IPS-15b (cell line): ENCODE measurements at regions not wholly inside any gene's neighbourhood (a gene's known extent, or its start where the extent isn't known, plus 50 kb on each side); places are given as distances from the start of the nearest gene placed in this dataset.

Experiments
- H3K27me3 ChIP-seq: one replicate; pipeline ENCODE4 v1.6.1; 2013; ENCODE audit warnings: low read length; ENCODE audit not compliant: control insufficient read depth, insufficient read depth
- H3K36me3 ChIP-seq: one replicate; pipeline ENCODE4 v1.6.1; 2013; ENCODE audit warnings: low read length; ENCODE audit not compliant: control insufficient read depth, insufficient read depth
- H3K4me1 ChIP-seq: one replicate; pipeline ENCODE4 v1.6.1; 2013; ENCODE audit warnings: mild to moderate bottlenecking, low read length; ENCODE audit not compliant: control insufficient read depth, insufficient read depth
- H3K4me3 ChIP-seq: one replicate; pipeline ENCODE4 v1.5.1; 2013; ENCODE audit warnings: low read depth, low read length
- H3K9ac ChIP-seq: one replicate; pipeline ENCODE4 v1.6.1; 2013; ENCODE audit warnings: low read depth, mild to moderate bottlenecking, low read length
- H3K9me3 ChIP-seq: one replicate; pipeline ENCODE4 v1.6.1; 2013; ENCODE audit warnings: mild to moderate bottlenecking, low read length; ENCODE audit not compliant: control insufficient read depth, insufficient read depth

DNA sequence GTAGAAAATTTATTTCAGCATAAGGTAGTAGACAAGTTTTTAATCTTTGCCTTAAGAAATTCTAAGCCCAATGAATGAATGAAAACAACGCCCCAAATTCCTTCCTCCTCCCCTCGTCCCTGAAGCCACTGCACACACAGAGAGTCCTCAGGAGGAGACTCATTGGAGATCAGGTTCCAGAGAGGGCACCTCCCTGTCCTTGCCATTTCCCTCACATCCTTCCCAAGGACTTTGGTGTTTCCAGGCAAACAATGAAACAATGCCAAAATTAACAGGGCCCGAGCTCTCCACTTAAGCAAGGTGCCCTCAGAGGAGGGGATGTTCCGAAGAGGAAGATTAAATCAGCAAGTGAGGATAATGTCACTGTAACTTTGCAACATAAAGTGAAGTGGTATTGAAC is 240.7 kb downstream of the DCDC2C start:
- Histone ChIP-seq H3K9ac (no peak overlapping the region), H3K9me3 (no peaks in the 10 kb centered on the region), H3K4me1 (no peaks in the 10 kb centered on the region), H3K36me3 (no peaks in the 10 kb centered on the region), H3K27me3 (no peaks in the 10 kb centered on the region), H3K4me3 (no peak overlapping the region)

DNA sequence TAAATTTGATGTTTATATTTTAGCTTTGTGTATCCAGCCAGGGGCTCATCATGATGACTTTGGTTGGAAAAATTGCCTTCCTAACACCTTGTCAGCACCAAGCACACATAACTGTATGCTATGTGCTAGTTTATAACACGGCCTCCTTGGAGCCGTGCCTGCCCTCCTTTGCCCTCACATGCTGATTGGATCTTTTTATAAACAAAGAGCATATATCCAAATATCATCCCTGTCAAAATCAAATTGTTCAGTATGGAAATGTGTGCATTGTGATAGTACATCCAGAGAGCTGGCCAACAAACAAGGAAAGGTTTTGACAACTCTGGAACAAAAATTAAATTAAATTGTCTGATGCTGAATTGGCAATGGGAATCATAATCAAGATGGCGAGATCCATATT is 241.5 kb downstream of the DCDC2C start:
- no peak overlapping the region for H3K9ac ChIP-seq
- H3K9me3 ChIP-seq = no peaks in the 10 kb centered on the region
- no peaks in the 10 kb centered on the region for H3K4me1 ChIP-seq
- no peak overlapping the region for H3K4me3 ChIP-seq
- H3K36me3 ChIP-seq = no peaks in the 10 kb centered on the region
- H3K27me3 ChIP-seq = no peaks in the 10 kb centered on the region

DNA sequence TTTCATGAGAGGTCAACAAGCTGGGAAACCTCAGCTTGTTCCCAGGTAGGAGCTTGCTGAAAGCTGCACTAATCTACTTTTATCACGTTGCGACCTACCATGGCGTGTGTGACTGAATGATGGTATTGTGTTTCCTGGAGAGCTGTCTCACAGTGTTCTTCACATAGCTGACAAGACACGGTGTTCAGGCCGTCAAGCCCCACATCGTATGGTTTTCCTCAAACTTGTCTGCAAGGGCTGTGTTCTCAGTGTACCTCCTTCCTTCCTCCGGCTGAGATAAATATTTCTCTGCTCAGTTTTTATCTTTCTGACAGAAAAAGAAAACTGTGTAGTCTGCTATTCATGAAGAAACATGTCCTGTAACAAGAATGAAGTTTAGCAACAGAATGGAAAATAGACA is 244.8 kb downstream of the DCDC2C start:
- no peak overlapping the region for H3K9ac ChIP-seq

DNA sequence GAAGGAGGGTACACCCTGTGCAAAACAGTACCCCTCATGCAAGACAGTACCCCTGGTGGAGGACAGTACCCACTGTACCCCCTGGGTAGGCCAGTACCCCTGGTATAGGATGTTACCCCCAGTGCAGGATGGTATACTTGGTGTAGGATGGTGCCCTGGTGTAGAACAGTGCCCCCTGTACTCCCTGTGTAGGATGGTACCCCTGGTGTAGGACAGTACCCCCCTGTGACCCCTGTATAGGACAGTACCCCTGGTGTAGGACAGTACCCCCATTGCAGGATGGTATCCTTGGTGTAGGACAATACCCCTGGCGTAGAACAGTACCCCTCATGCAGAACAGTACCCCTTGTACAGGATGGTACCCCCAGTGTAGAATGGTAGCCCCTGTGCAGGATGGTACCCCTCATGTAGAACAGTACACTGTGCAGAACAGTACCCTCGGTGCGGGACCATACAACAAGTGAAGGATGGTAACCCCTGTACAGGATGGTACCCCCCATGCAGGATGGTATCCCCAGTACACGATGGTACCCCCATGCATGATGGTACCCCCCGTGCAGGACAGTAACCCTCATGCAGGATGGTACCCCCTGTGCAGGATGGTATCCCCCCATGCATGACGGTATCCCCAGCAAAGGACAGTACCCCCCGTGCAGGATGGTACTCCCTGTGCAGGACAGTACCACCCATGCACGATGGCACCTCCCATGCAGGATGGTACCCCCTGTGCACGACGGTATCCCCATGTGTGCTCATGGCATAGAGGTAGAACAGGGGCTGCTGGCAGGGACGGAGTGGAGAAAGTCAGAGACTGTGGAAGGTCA is 248.0 kb downstream of the DCDC2C start:
- Histone ChIP-seq H3K36me3 (no peaks in the 10 kb centered on the region), H3K4me3 (no peak overlapping the region), H3K27me3 (no peaks in the 10 kb centered on the region)

More for the DNA sequence above, 244.8 kb downstream of the DCDC2C start:
- H3K4me3 ChIP-seq = no peak overlapping the region
- no peaks in the 10 kb centered on the region for H3K27me3 ChIP-seq
- H3K36me3 ChIP-seq = no peaks in the 10 kb centered on the region
- H3K9me3 ChIP-seq = no peaks in the 10 kb centered on the region
- no peaks in the 10 kb centered on the region for H3K4me1 ChIP-seq

DNA sequence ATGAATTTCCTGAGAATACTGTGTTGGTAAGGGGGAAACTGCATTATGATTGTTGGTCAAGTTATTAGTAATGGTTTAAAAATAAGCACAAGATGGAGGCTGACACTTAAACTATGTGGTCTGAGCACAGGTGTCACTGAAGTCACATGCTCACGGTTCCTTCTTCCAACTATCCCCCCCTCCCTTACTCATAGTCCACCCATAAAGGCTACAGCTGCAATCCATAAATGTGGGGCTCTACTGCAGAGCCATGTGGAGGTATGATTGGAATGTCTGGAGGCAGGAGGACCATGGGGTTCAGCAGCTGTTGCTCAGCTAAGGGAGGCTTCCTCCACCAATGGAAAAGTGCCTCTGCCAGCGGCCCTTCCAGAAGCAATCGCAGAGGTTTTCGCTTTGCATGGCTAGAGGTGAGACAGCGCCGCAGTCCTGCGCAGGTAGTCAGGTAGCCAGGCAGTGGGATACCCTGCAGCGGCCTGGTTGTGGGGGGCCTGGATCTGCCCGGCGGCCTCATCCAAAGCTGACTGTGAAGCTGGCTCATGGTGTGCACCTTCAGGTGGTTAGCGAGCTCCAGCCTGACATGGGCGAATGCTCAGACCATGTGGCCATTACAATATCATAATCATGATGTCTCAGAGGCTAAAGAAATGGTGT is 249.6 kb downstream of the DCDC2C start:
- H3K27me3 ChIP-seq = no peaks in the 10 kb centered on the region
- H3K4me1 ChIP-seq = no peaks in the 10 kb centered on the region
- H3K36me3 ChIP-seq = no peaks in the 10 kb centered on the region
- no peak overlapping the region for H3K9ac ChIP-seq
- H3K4me3 ChIP-seq = no peak overlapping the region
- no peaks in the 10 kb centered on the region for H3K9me3 ChIP-seq

More for the DNA sequence above, 248.0 kb downstream of the DCDC2C start:
- Histone ChIP-seq H3K9ac (no peak overlapping the region), H3K9me3 (no peaks in the 10 kb centered on the region), H3K4me1 (no peaks in the 10 kb centered on the region)

DNA sequence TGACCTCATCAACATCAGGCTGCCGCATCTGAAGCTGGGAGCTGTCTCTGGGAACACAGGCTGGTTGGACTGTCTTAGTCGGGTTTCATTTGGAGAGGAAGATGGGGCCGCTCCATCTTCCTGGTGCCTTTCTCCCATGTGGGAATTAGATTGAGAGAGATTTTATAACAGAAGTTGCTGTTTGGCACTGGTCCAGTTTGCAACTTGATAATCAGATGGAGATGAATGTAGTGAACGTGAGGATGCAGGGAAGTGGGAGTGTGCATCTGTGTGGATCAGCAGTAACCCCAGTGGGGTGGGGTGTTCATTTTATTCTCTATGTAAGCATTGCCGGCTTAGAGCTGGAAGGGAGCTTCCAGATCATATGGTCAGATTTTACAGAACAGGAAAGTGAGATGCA is 250.9 kb downstream of the DCDC2C start:
- no peak overlapping the region for H3K4me3 ChIP-seq
- H3K9me3 ChIP-seq = no peaks in the 10 kb centered on the region
- H3K36me3 ChIP-seq = no peaks in the 10 kb centered on the region
- H3K4me1 ChIP-seq = no peaks in the 10 kb centered on the region
- no peak overlapping the region for H3K9ac ChIP-seq
- no peaks in the 10 kb centered on the region for H3K27me3 ChIP-seq

DNA sequence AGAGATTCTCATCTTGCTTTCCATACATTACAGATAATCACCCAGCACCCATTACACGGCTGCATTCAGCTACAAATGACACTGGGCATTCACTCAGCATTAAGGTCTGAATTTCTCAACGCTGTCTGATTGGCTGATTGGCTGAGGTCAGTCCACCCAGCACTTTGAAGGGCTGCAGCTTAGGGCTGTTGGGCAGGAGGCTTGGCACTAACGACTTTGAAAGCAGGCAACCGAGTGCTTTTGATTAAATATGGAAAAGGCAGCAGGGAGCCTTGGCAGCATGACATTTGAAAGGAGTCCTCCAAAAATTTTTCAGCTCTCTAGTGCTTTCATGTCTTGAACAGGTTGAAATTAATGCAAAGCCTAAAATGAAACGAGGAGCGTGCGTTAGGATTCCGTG is 253.0 kb downstream of the DCDC2C start:
- Histone ChIP-seq H3K4me1 (no peaks in the 10 kb centered on the region), H3K4me3 (no peak overlapping the region), H3K9ac (no peak overlapping the region), H3K27me3 (no peaks in the 10 kb centered on the region), H3K36me3 (no peaks in the 10 kb centered on the region), H3K9me3 (no peaks in the 10 kb centered on the region)

DNA sequence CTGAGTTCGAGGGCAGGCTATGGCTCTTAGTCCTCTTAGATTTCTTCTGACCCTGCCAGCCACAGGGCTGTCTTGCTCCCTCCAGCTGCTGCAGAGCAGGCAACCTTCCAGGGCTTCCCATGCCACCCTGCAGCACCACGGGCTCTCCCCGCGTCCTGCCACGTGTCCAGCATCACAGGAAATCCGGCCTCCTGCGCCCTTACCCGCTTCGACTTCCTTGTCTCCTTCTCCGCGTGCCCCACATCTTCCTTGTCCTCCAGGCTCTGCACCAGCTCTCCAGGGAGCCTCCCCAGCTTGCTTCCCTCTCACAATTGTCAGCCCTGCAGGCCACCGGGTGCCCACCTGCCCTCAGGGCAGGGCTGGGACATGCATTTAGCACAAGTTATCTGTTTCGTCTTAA is 253.5 kb downstream of the DCDC2C start:
- Histone ChIP-seq H3K36me3 (no peaks in the 10 kb centered on the region), H3K27me3 (no peaks in the 10 kb centered on the region), H3K4me1 (no peaks in the 10 kb centered on the region), H3K9ac (no peak overlapping the region), H3K4me3 (no peak overlapping the region), H3K9me3 (no peaks in the 10 kb centered on the region)

DNA sequence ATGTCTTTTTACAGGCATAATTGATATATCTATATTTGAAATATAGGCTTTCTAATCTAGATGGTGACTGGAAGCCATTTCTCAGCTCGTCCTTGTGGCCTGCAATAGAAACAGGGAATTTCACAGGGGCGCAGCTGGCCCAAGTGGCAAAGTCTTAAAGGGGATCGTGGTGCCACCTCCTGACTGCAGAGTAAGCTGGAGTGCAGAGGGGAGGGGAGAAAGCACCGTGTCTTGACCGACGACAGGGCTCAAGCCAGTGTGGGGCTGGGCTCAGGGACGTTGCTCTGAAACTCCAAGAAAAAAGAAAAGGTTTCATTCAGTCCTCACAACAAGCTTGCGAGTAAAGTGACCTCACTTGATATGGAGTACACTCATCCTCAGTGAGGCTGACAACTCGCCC is 255.1 kb downstream of the DCDC2C start:
- H3K9me3 ChIP-seq = no peaks in the 10 kb centered on the region
- no peaks in the 10 kb centered on the region for H3K4me1 ChIP-seq
- H3K4me3 ChIP-seq = no peak overlapping the region
- H3K27me3 ChIP-seq = no peaks in the 10 kb centered on the region
- no peak overlapping the region for H3K9ac ChIP-seq
- H3K36me3 ChIP-seq = no peaks in the 10 kb centered on the region

DNA sequence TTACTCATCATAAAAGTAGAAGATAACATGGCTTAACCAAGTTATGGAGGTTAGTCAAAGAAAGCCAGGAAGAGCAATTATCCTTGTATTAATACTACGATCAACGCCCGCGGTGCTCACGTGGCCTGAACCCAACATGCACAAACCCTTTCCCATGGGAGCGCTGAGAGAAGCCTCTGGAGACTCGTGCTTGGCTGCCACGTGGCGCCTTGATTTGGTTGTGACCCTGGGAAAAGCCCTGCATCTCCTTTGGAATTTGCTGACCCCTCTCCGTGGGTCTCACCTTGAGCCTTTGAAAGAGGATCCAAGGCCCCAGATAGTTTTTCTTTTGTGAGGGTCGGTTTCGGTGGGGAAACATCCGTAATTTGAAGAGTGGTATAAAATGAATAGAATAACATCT is 255.6 kb downstream of the DCDC2C start:
- Histone ChIP-seq H3K9ac (no peak overlapping the region), H3K36me3 (no peaks in the 10 kb centered on the region), H3K4me1 (no peaks in the 10 kb centered on the region), H3K4me3 (no peak overlapping the region), H3K27me3 (no peaks in the 10 kb centered on the region), H3K9me3 (no peaks in the 10 kb centered on the region)

DNA sequence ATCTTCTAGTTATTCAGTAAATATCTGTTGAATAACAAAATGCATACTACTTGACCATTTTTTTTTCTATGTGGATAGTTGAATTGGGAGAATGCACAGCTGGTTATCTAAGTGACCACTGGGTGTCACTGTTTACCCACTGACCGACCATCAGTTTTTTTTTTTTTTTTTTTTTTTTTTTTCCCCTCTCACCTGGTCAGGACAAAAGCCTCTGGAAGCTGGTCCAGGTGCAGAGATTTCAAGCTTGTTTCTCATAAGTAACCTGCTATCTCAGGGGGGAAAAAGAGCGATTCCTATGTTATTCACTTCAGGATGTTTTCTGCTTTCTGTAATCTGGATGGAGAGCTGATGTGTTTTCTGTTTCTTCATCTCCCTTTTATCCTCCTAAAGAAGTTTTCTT is 256.0 kb downstream of the DCDC2C start:
- no peak overlapping the region for H3K4me3 ChIP-seq
- H3K27me3 ChIP-seq = no peaks in the 10 kb centered on the region
- no peaks in the 10 kb centered on the region for H3K9me3 ChIP-seq
- H3K36me3 ChIP-seq = no peaks in the 10 kb centered on the region
- H3K9ac ChIP-seq = no peak overlapping the region
- no peaks in the 10 kb centered on the region for H3K4me1 ChIP-seq

DNA sequence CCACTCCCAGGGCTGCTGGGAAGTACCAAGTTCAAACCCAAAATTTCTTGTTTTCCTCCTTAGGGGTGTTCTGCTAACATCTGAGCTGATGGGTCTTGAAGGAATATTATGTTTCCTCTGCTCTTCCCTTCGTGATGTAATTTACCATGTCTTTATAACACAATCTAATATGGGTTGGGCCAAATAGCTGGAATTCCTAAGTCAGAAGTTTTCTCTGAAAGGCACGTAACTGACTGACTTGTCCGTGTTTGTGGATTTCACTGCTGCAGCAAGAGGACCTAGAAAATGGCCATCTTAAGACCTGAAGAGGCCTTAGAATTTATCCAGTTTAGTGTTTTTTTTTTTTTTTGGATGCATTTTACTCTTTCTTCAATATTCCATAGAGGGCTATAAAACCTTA is 256.7 kb downstream of the DCDC2C start:
- Histone ChIP-seq H3K27me3 (no peaks in the 10 kb centered on the region), H3K4me1 (no peaks in the 10 kb centered on the region), H3K36me3 (no peaks in the 10 kb centered on the region), H3K4me3 (no peak overlapping the region), H3K9ac (no peak overlapping the region), H3K9me3 (no peaks in the 10 kb centered on the region)
